H9 (cell line): ENCODE measurements at regions not wholly inside any gene's neighbourhood (a gene's known extent, or its start where the extent isn't known, plus 50 kb on each side); places are given as distances from the start of the nearest gene placed in this dataset.

Experiments
- DNase-seq: peaks from one replicate; pipeline ENCODE4 v3.0.0-alpha.2; 2017
- H2AFZ ChIP-seq: one replicate; pipeline ENCODE4 v1.6.1; 2013; ENCODE audit warnings: mild to moderate bottlenecking, low read length, control low read depth, moderate library complexity
- H2AK5ac ChIP-seq: 2 replicates; pipeline ENCODE4 v1.6.1; 2013; ENCODE audit warnings: low read length, control low read depth, mixed read lengths; ENCODE audit not compliant: insufficient read length
- H2BK120ac ChIP-seq: one replicate; pipeline ENCODE4 v1.6.1; 2013; ENCODE audit warnings: low read depth, mild to moderate bottlenecking, low read length, control low read depth, inconsistent platforms; ENCODE audit not compliant: poor library complexity, severe bottlenecking
- H2BK12ac ChIP-seq: 2 replicates; pipeline ENCODE4 v1.6.1; 2013; ENCODE audit warnings: low read length, control low read depth, mixed read lengths, low read depth; ENCODE audit not compliant: insufficient read length
- H2BK15ac ChIP-seq: 2 replicates; pipeline ENCODE4 v1.6.1; 2013; ENCODE audit warnings: low read depth, low read length, control low read depth
- H2BK20ac ChIP-seq: one replicate; pipeline ENCODE4 v1.6.1; 2013; ENCODE audit warnings: low read depth, mild to moderate bottlenecking, low read length, control low read depth, inconsistent platforms; ENCODE audit not compliant: poor library complexity, severe bottlenecking
- H2BK5ac ChIP-seq: 2 replicates; pipeline ENCODE4 v1.6.1; 2013; ENCODE audit warnings: low read length, control low read depth, mixed read lengths; ENCODE audit not compliant: insufficient read length
- H3K14ac ChIP-seq: 2 replicates; pipeline ENCODE4 v1.6.1; 2013; ENCODE audit warnings: low read length, control low read depth; ENCODE audit not compliant: insufficient read depth
- H3K18ac ChIP-seq: 2 replicates; pipeline ENCODE4 v1.6.1; 2013; ENCODE audit warnings: low read depth, mild to moderate bottlenecking, mixed read lengths, low read length, control low read depth; ENCODE audit not compliant: insufficient read length
- H3K23ac ChIP-seq: 2 replicates; pipeline ENCODE4 v1.6.1; 2013; ENCODE audit warnings: low read length, control low read depth, mixed read lengths, low read depth; ENCODE audit not compliant: insufficient read length
- H3K23me2 ChIP-seq: 2 replicates; pipeline ENCODE4 v1.6.1; 2013; ENCODE audit warnings: low read depth, mild to moderate bottlenecking, mixed read lengths, low read length, control low read depth; ENCODE audit not compliant: insufficient read length, poor library complexity, severe bottlenecking
- H3K27ac ChIP-seq: 2 replicates; pipeline ENCODE4 v1.5.1; 2013; ENCODE audit warnings: low read length, control low read depth, mixed read lengths, low read depth; ENCODE audit not compliant: insufficient read length
- H3K27me3 ChIP-seq: 2 replicates; pipeline ENCODE4 v1.6.1; 2013; ENCODE audit warnings: low read length, control low read depth, inconsistent platforms; ENCODE audit not compliant: insufficient read depth
- H3K4ac ChIP-seq: 2 replicates; pipeline ENCODE4 v1.6.1; 2013; ENCODE audit warnings: low read depth, mild to moderate bottlenecking, control low read depth, inconsistent platforms, low read length, moderate library complexity
- H3K4me1 ChIP-seq: 2 replicates; pipeline ENCODE4 v1.6.1; 2013; ENCODE audit warnings: low read length, control low read depth, inconsistent platforms; ENCODE audit not compliant: insufficient read depth
- H3K4me2 ChIP-seq: 2 replicates; pipeline ENCODE4 v1.6.1; 2013; ENCODE audit warnings: low read length, control low read depth, mixed read lengths; ENCODE audit not compliant: insufficient read length, insufficient read depth
- H3K56ac ChIP-seq: 2 replicates; pipeline ENCODE4 v1.6.1; 2013; ENCODE audit warnings: low read depth, mild to moderate bottlenecking, mixed read lengths, low read length, control low read depth; ENCODE audit not compliant: insufficient read length
- H3K79me1 ChIP-seq: 2 replicates; pipeline ENCODE4 v1.6.1; 2013; ENCODE audit warnings: low read depth, mild to moderate bottlenecking, moderate library complexity, low read length, control low read depth, inconsistent platforms; ENCODE audit not compliant: insufficient read depth, poor library complexity, severe bottlenecking
- H3K79me2 ChIP-seq: 2 replicates; pipeline ENCODE4 v1.6.1; 2013; ENCODE audit warnings: low read length, control low read depth, inconsistent platforms; ENCODE audit not compliant: insufficient read depth
- H3K9ac ChIP-seq: 2 replicates; pipeline ENCODE4 v1.6.1; 2013; ENCODE audit warnings: low read length, control low read depth, mixed read lengths; ENCODE audit not compliant: insufficient read length; ENCODE audit errors: extremely low read depth
- H3K9me3 ChIP-seq: one replicate; pipeline ENCODE4 v1.6.1; 2013; ENCODE audit warnings: low read depth, low read length, inconsistent platforms; ENCODE audit not compliant: control insufficient read depth
- H3T11ph ChIP-seq: one replicate; pipeline ENCODE4 v1.6.1; 2013; ENCODE audit warnings: mild to moderate bottlenecking, low read length, control low read depth, inconsistent platforms
- H4K20me1 ChIP-seq: one replicate; pipeline ENCODE4 v1.6.1; 2013; ENCODE audit not compliant: control insufficient read depth, insufficient read length, insufficient read depth
- H4K5ac ChIP-seq: 2 replicates; pipeline ENCODE4 v1.6.1; 2013; ENCODE audit warnings: low read depth, mild to moderate bottlenecking, mixed read lengths, low read length, control low read depth; ENCODE audit not compliant: insufficient read length
- H4K8ac ChIP-seq: replicated peaks from 2 replicates; pipeline ENCODE4 v1.6.1; 2013; ENCODE audit warnings: low read length, control low read depth, mixed read lengths, low read depth; ENCODE audit not compliant: insufficient read length
- H4K91ac ChIP-seq: 2 replicates; pipeline ENCODE4 v1.6.1; 2013; ENCODE audit warnings: low read depth, mild to moderate bottlenecking, moderate library complexity, mixed read lengths, low read length, control low read depth; ENCODE audit not compliant: insufficient read length
- H3K27ac Mint-ChIP-seq, 3 experiments: 2 replicates in 2 of 3; 3 replicates in 1 of 3; pipeline ENCODE4 v1.8.0; 2020 to 2021; ENCODE audit warnings: mixed read lengths in 3 of 3, mild to moderate bottlenecking in 1 of 3, moderate library complexity in 1 of 3
- H3K27me3 Mint-ChIP-seq: 2 replicates; pipeline ENCODE4 v1.8.0; 2021; ENCODE audit warnings: low read depth, mild to moderate bottlenecking, moderate library complexity, mixed read lengths
- H3K36me3 Mint-ChIP-seq, 3 experiments: 2 replicates in 2 of 3; 3 replicates in 1 of 3; pipeline ENCODE4 v1.8.0; 2020 to 2021; ENCODE audit warnings: low read depth in 3 of 3, mixed read lengths in 3 of 3; ENCODE audit not compliant: insufficient read depth in 1 of 3
- H3K4me1 Mint-ChIP-seq, 2 experiments: 2 replicates each; pipeline ENCODE4 v1.8.0; 2020; ENCODE audit warnings: mixed read lengths in 2 of 2
- H3K4me3 Mint-ChIP-seq, 2 experiments: 2 replicates in 1 of 2; 3 replicates in 1 of 2; pipeline ENCODE4 v1.8.0; 2020 to 2021; ENCODE audit warnings: mild to moderate bottlenecking in 2 of 2, mixed read lengths in 2 of 2, moderate library complexity in 1 of 2
- H3K9me3 Mint-ChIP-seq, 2 experiments: 2 replicates in 1 of 2; 3 replicates in 1 of 2; pipeline ENCODE4 v1.8.0; 2020; ENCODE audit warnings: mild to moderate bottlenecking in 2 of 2, mixed read lengths in 2 of 2, moderate library complexity in 1 of 2
- CTCF ChIP-seq: fragments of 200-600 bp; sonication (generic); conservative IDR thresholded peaks from 3 replicates; pipeline ENCODE4 v1.8.0; 2021; ENCODE audit warnings: antibody characterized with exemption, mild to moderate bottlenecking
- WGBS: extraction: QIAGEN DNeasy Blood & Tissue Kit; methylation state at CpG from one replicate; pipeline ENCODE4 v1.1.7; 2013; ENCODE audit warnings: missing lambda C conversion rate, low lambda C conversion rate, mixed read lengths; ENCODE audit not compliant: insufficient read length; ENCODE audit errors: extremely low coverage; 5-methylcytosine and 5-hydroxymethylcytosine counted together

GRCh38 chr13:97758317-97758716 is 195.2 kb upstream of the IPO5 start:
- H3K79me2 ChIP-seq = no peaks in the 10 kb centered on the region
- no peak overlapping the region for H4K91ac ChIP-seq
- peaks cover 2% of the 10 kb centered on the region; the same call in 1 of the 2 replicates for H3K27me3 Mint-ChIP-seq
- DNase-seq = no peak
- no peak overlapping the region for H3K9ac ChIP-seq
- no peaks in the 10 kb centered on the region for H4K20me1 ChIP-seq
- no peak overlapping the region for H3K14ac ChIP-seq
- H3K4ac ChIP-seq = no peak overlapping the region
- no peaks in the 10 kb centered on the region for H3K9me3 ChIP-seq
- H3K4me3 Mint-ChIP-seq = no peak overlapping the region
- H3K27ac Mint-ChIP-seq = no peak overlapping the region
- H3K36me3 Mint-ChIP-seq = no peaks in the 10 kb centered on the region
- no peaks in the 10 kb centered on the region; a peak in 1 of 4 replicates for H3K4me1 Mint-ChIP-seq
- H3T11ph ChIP-seq = no peak overlapping the region
- H3K23me2 ChIP-seq = no peaks in the 10 kb centered on the region
- no peak overlapping the region for H2BK5ac ChIP-seq
- no peak overlapping the region for H2BK12ac ChIP-seq
- no peak overlapping the region for H2AFZ ChIP-seq
- no peak overlapping the region for H3K4me2 ChIP-seq
- no peak for TF ChIP-seq CTCF
- no peak overlapping the region for H2AK5ac ChIP-seq
- H2BK20ac ChIP-seq = no peak overlapping the region
- no peak overlapping the region for H3K23ac ChIP-seq
- no peak overlapping the region for H4K5ac ChIP-seq
- H4K8ac ChIP-seq = no peak overlapping the region
- no peak overlapping the region for H3K56ac ChIP-seq
- H2BK120ac ChIP-seq = no peak overlapping the region
- WGBS = no CpG with 5 or more reads among the region's 3 CpGs
- H3K79me1 ChIP-seq = no peaks in the 10 kb centered on the region
- H3K18ac ChIP-seq = no peak overlapping the region
- H3K4me1 ChIP-seq = no peaks in the 10 kb centered on the region
- H3K27me3 ChIP-seq = no peaks in the 10 kb centered on the region
- peaks cover 2% of the 10 kb centered on the region in 2 experiments for H3K9me3 Mint-ChIP-seq
- no peak overlapping the region for H3K27ac ChIP-seq
- no peak overlapping the region for H2BK15ac ChIP-seq
